GM12872 (cell line): ENCODE measurements at regions not wholly inside any gene's neighbourhood (a gene's known extent, or its start where the extent isn't known, plus 50 kb on each side); places are given as distances from the start of the nearest gene placed in this dataset.

Experiments used
- CTCF ChIP-seq: IDR thresholded peaks from 3 replicates; pipeline ENCODE4 v1.5.1; 2011; ENCODE audit warnings: low read depth, mild to moderate bottlenecking, low read length, moderate library complexity; ENCODE audit not compliant: insufficient read depth

- no peak for TF ChIP-seq CTCF
These were observed 260.2 kb upstream of the IRX2 start for GRCh38 chr5:3011764-3012017.

- no peak for TF ChIP-seq CTCF
These were observed 259.7 kb upstream of the IRX2 start for GRCh38 chr5:3010953-3011763.

GRCh38 chr5:3010301-3010952, 258.9 kb upstream of the IRX2 start:
- no peak for TF ChIP-seq CTCF

- TF ChIP-seq CTCF: no peak
These were observed 258.1 kb upstream of the IRX2 start for GRCh38 chr5:3009605-3010004.

GRCh38 chr5:3007577-3007976, 256.1 kb upstream of the IRX2 start:
- no peak for TF ChIP-seq CTCF

GRCh38 chr5:3006961-3007551, 255.6 kb upstream of the IRX2 start:
- TF ChIP-seq CTCF: no peak

GRCh38 chr5:3006526-3006925, 255.0 kb upstream of the IRX2 start:
- no peak for TF ChIP-seq CTCF
